ENCODE measurements at regions not wholly inside any gene's neighbourhood (a gene's known extent, or its start where the extent isn't known, plus 50 kb on each side); places are given as distances from the start of the nearest gene placed in this dataset.

DNA sequence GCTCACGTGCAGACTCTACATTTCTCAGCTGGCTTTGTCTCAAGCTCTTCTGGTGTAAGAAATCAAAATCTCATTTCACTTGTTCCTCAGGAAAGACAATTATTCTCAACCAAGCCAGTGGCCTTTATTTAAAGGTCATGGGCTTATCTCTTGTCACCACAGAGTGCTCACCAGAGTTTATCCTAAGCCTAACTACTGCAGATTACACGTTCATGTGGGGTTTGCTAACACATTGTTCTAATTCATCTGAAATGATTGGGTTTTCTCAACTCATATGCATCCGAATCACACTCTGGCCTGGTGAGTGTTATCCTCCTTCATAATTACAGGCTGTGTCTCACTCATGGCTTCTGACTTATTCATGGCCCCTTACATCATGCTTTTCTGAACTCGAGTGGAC lies 83.3 kb upstream of the TSC22D2 start:
- TF ChIP-seq, protein P1, sequence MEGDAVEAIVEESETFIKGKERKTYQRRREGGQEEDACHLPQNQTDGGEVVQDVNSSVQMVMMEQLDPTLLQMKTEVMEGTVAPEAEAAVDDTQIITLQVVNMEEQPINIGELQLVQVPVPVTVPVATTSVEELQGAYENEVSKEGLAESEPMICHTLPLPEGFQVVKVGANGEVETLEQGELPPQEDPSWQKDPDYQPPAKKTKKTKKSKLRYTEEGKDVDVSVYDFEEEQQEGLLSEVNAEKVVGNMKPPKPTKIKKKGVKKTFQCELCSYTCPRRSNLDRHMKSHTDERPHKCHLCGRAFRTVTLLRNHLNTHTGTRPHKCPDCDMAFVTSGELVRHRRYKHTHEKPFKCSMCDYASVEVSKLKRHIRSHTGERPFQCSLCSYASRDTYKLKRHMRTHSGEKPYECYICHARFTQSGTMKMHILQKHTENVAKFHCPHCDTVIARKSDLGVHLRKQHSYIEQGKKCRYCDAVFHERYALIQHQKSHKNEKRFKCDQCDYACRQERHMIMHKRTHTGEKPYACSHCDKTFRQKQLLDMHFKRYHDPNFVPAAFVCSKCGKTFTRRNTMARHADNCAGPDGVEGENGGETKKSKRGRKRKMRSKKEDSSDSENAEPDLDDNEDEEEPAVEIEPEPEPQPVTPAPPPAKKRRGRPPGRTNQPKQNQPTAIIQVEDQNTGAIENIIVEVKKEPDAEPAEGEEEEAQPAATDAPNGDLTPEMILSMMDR (IDR thresholded peaks at IDR 0.05), result no peak
- no peak for TF ChIP-seq EZH2 (IDR thresholded peaks at IDR 0.05; ENCODE audit: borderline replicate concordance, insufficient read depth, low read depth, low read length, poor library complexity, severe bottlenecking)
